HFFc6 (cell line): ENCODE measurements at regions not wholly inside any gene's neighbourhood (a gene's known extent, or its start where the extent isn't known, plus 50 kb on each side); places are given as distances from the start of the nearest gene placed in this dataset.

Experiments
- DNase-seq: peaks from one replicate; pipeline ENCODE4 v3.0.0-alpha.2; 2018
- H3K27ac Mint-ChIP-seq: 2 replicates; pipeline ENCODE4 v1.8.0; 2020; ENCODE audit warnings: mild to moderate bottlenecking, mixed read lengths
- H3K27me3 Mint-ChIP-seq: 2 replicates; pipeline ENCODE4 v1.8.0; 2021; ENCODE audit warnings: mild to moderate bottlenecking, moderate library complexity, mixed read lengths; ENCODE audit not compliant: insufficient read depth
- H3K36me3 Mint-ChIP-seq: 2 replicates; pipeline ENCODE4 v1.8.0; 2021; ENCODE audit warnings: low read depth, mixed read lengths
- H3K4me1 Mint-ChIP-seq: 2 replicates; pipeline ENCODE4 v1.8.0; 2020; ENCODE audit warnings: low read depth, mixed read lengths
- H3K4me3 Mint-ChIP-seq: 2 replicates; pipeline ENCODE4 v1.8.0; 2020; ENCODE audit warnings: mild to moderate bottlenecking, moderate library complexity, mixed read lengths
- H3K9me3 Mint-ChIP-seq: 2 replicates; pipeline ENCODE4 v1.8.0; 2020; ENCODE audit warnings: mild to moderate bottlenecking, mixed read lengths
- TF ChIP-seq, protein P1 (sequence below): fragments of 200-600 bp; sonication (generic); IDR thresholded peaks from 2 replicates; pipeline ENCODE4 v1.5.0; 2021; ENCODE audit warnings: antibody characterized with exemption, mild to moderate bottlenecking

DNA sequence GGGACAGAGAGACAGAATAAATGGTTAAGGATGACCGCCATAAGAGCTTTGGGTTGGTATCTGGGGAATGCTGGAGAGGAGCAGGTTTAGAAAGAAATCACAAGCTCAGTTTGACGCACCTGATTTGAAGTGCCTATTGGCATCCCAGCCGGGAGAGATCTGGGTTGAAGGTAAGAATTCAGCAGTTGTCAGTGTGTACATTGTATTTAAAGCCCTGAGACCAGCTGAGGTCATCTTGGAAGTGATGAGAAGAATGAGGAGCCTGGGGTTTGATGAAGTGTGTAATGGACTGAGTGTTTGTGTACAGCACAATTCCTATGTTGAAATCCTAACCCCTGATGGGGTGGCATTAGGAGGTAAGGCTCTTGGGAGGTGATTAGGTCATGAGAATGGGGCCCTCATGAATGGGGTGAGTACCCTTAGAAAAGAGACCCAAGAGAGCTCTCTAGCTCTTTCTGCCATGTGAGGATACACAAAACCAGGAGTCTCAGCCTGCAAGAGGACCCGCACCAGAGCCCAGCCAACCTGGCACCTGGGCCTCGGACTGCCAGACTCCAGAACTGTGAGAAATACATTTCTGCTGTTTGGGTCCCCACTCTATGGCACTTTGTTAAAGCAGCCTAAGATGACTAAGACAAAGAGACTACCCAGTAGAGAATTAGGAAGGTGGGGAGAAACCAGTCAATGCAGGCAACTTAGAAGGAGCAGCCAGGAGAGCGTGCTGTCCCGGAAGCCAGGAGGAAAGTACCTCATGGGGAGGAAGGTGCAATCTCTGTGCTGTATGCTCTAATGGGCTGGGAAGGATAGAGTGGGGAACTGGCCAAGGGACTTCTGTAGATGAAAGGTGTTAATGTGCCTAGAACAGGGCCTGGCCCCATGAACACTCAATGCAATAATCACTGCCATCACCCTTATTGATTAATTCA, 133.7 kb upstream of the SLC24A3 start:
- H3K27ac Mint-ChIP-seq = no peak overlapping the region
- peaks cover 1% of the 10 kb centered on the region; the same call in 1 of the 2 replicates for H3K27me3 Mint-ChIP-seq
- no peak for DNase-seq
- H3K36me3 Mint-ChIP-seq = no peaks in the 10 kb centered on the region
- no peaks in the 10 kb centered on the region for H3K4me1 Mint-ChIP-seq
- H3K4me3 Mint-ChIP-seq = no peak overlapping the region
- TF ChIP-seq, protein P1, sequence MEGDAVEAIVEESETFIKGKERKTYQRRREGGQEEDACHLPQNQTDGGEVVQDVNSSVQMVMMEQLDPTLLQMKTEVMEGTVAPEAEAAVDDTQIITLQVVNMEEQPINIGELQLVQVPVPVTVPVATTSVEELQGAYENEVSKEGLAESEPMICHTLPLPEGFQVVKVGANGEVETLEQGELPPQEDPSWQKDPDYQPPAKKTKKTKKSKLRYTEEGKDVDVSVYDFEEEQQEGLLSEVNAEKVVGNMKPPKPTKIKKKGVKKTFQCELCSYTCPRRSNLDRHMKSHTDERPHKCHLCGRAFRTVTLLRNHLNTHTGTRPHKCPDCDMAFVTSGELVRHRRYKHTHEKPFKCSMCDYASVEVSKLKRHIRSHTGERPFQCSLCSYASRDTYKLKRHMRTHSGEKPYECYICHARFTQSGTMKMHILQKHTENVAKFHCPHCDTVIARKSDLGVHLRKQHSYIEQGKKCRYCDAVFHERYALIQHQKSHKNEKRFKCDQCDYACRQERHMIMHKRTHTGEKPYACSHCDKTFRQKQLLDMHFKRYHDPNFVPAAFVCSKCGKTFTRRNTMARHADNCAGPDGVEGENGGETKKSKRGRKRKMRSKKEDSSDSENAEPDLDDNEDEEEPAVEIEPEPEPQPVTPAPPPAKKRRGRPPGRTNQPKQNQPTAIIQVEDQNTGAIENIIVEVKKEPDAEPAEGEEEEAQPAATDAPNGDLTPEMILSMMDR = no peak
- peaks cover 52% of the 10 kb centered on the region for H3K9me3 Mint-ChIP-seq

DNA sequence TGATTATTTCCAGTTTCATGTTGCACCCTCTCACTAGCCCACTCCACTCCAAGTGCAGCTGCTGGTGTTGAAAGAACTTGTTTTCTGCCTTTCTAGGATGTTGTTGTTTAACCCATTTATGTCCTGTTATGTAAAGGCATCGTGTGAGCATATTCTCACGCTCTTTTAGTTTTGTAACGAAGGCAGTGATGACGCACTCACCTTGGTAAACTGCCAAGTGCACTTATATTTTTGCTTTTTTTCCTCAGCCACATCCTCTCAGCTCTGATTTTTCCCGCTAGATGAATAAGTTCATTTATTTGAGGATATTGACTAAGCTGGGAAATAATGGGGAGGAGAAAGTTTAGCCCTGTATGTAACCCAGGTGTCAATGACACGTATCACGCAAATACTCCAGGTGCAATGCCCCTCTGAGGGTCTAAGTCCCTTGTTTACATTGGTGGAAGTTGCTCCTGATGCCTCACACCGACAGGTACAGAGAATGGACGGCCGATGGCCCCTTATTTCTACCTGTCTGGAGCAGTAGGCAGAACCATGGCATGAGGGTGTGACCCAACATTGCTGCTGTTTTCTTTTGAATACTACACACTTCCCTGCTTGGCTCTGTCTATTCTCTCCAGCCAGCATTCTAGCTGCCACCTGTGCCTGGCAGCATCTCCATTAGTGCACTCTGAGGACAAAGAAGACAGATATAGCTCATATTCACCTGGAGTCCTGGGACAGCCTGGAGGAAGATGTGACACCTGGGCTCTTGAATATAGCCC, 132.7 kb upstream of the SLC24A3 start:
- peaks cover 57% of the 10 kb centered on the region for H3K9me3 Mint-ChIP-seq
- H3K27ac Mint-ChIP-seq = no peak overlapping the region
- peaks cover 1% of the 10 kb centered on the region; the same call in 1 of the 2 replicates for H3K27me3 Mint-ChIP-seq
- TF ChIP-seq, protein P1 = no peak
- H3K4me3 Mint-ChIP-seq = no peak overlapping the region
- H3K4me1 Mint-ChIP-seq = no peaks in the 10 kb centered on the region
- DNase-seq = no peak
- H3K36me3 Mint-ChIP-seq = no peaks in the 10 kb centered on the region

DNA sequence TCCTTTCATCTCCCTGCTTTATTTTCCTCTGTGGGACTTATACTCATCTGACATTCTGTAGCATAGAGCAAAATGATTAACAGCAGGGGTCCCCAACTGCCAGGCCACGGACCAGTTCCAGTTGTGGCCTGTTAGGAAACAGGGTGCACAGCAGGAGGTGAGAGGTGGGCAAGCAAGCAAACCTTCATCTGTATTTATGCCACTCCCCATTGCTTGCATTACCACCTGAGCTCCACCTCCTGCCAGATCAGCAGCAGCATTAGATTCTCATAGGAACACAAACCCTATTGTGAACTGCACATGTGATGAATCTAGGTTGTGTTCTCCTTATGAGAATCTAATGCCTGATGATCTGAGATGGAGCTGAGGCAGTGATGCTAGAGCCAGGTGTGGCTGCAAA, 130.5 kb upstream of the SLC24A3 start:
- TF ChIP-seq, protein P1 = no peak
- Mint-ChIP-seq H3K36me3 (no peaks in the 10 kb centered on the region), H3K4me3 (no peak overlapping the region), H3K4me1 (no peaks in the 10 kb centered on the region), H3K27me3 (peaks cover 1% of the 10 kb centered on the region; the same call in 1 of the 2 replicates), H3K27ac (no peak overlapping the region), H3K9me3 (peaks cover 69% of the 10 kb centered on the region)
- DNase-seq = no peak

DNA sequence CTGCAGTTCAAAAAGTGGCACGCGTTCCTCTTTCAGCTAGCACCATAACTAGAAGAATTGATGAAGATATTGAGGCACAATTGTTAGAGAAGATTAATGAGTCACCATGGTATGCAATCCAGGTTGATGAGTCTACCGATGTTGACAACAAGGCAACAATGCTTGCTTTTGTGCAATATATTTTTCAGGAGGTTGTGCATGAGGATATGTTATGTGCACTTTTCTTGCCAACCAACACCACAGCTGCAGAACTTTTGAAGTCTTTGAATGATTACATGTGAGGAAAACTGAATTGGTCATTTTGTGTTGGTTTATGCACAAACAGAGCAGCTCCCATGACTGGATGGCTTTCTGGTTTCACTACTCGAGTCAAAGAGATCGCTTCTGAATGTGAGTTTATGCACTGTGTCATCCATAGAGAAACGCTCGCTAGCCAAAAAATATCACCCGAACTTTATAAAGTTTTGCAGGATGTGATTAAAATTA, 129.3 kb upstream of the SLC24A3 start:
- Mint-ChIP-seq H3K4me3 (no peak overlapping the region), H3K27ac (no peak overlapping the region), H3K27me3 (peaks cover 1% of the 10 kb centered on the region; the same call in 1 of the 2 replicates), H3K4me1 (no peaks in the 10 kb centered on the region), H3K9me3 (peaks cover 60% of the 10 kb centered on the region), H3K36me3 (no peaks in the 10 kb centered on the region)
- DNase-seq = no peak
- TF ChIP-seq, protein P1 = no peak

DNA sequence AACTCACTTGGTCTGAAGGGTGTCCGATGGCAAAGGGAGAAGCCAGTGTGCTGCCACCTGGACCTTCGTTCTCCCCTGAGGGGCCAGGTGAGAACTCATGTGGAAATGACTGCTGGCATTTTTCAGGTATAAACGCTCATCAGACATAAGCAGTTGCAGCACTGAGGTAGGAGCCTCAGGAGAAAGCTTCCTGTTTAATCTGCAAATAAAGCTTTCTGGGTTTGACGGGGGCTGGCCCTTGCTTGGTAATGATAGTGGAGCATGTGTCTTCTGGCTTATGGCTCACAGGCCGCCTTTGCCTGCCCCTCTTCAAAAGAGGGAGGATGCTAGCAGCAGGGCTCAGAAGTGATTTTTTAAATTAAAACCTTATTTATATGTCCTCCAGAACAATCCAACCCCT, 122.1 kb upstream of the SLC24A3 start:
- Mint-ChIP-seq H3K27ac (no peak overlapping the region), H3K36me3 (no peaks in the 10 kb centered on the region), H3K27me3 (no peaks in the 10 kb centered on the region; the same call in 1 of the 2 replicates), H3K4me3 (no peak overlapping the region), H3K4me1 (no peaks in the 10 kb centered on the region), H3K9me3 (peaks cover 34% of the 10 kb centered on the region)
- TF ChIP-seq, protein P1 = no peak
- no peak for DNase-seq
